ENCODE measurements at regions not wholly inside any gene's neighbourhood (a gene's known extent, or its start where the extent isn't known, plus 50 kb on each side); places are given as distances from the start of the nearest gene placed in this dataset.

DNA sequence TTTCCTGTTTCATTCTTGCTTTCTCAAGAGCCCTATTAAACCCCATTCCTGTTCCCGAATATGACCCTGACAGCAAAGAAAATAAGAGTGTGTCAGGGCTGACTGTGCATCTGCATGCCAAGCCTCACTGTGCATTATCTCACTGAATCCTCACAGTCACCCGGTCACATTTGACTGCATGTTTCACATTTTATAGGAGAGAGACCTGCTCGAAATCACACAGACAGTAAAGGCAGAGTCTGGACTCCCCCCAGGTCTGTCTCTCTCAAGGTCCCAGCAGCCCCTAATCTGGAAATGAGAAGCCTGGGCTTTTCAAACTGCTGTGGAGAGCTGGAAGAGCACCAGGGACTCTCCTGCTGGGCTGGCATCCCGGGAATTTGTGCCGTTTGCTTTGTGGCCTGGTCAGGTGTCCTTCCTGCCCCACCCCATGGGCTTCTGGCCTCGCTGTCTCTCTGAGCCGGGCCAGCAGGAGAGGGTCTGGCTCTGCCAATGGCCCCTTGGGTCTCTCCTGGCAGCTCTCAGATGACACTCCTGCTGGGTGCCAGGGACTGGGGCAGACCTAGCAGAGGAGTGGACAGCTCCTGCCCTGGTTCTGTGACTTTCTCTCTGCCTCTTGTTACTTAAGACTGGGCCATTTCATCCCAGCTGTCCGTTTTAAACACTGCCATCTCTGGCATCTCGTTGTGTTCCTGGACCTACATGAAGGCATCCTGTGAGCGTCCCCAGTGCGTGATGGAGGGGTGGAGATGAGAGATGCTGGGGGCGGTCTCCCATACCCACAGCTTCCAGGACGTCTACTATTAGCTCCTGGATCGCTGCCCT is 173.6 kb downstream of the ARHGAP12 start:
- no peak for DNase-seq (ENCODE audit: low read depth in 3 of 3)

DNA sequence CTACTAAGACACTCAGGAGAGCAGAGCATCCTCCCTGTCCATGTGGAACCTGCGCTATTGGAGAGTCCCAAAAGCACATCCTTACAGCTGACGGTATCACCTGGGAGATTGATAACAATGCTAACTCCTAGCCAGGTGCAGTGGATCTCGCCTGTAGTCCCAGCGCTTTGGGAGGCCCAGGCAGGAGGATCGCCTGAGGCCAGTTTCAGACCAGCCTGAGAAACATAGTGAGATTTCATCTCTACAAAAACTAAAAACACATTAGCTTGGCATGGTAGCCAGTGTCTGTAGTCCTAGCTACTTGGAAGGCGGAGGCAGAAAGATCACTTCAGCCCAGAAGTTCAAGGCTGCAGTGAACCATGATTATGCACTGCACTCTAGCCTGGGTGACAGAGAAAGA is 174.9 kb downstream of the ARHGAP12 start:
- DNase-seq (ENCODE audit: low read depth in 3 of 3) = no peak

DNA sequence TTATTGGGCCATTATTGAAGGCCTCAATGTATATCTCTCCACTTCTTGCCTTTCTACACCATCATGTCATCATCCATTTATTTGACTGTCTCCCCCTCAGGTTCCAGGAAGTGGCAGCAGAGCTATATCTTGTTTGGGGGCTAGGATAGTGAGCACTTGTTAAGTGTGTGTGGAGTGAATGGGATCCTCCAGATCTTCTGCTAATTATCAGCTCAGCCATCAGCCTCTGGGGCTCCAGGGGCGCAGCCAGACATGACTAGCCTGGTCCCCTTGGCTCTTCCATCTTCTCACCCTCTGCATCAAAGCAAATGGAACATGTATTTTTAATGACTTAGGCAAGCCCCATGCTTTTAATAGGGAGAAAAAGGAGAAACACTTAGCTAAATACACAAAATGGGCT is 176.5 kb downstream of the ARHGAP12 start:
- no peak for DNase-seq (ENCODE audit: low read depth in 3 of 3)

DNA sequence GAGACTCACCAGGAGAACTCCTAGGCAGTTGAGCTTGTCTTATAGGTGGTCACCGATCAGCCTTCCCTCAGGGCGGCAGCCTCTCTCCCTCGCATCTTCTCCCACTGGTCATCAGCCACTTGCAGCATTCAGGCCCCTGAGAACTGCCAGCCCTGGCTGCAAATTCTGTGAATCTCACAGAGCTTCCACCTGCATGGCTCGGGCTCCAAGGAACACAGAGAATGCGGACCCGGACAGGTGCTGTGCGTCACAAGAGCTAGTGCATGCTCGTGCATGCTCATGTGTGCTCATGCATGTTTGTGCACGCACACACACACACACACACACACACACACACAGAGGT is 176.9 kb downstream of the ARHGAP12 start:
- DNase-seq (ENCODE audit: low read depth in 3 of 3) = no peak

DNA sequence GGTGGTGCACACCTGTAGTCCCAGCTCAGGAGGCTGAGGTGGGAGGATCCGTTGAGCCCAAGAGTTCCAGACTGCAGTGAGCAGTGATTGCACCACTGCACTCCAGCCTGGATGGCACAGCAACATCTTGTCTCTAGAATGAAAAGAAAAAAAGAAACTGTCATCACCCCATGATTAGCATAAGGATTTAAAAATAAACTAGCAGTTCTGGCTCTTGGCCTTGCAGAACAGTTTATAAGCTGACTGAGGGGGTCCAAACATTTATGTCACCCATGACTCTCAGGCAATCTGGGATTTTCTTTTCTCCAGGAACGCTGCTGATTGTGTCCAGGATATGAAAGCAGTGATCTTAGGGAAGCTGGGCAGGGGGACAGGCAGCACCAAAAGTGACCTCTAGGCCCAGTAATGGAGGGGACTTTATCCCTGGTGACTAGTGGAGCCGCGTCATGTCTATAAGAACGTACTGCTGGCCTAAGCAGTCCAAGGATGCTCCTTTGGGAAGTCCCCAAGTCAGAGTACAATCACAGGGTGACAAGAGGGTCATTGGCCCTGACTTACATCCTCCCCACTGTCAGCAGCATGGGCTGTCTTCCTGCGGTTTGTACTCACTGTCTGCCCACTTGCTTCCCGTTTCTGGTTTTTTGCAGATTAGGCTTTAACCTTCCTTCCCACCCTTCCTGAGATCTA is 177.4 kb downstream of the ARHGAP12 start:
- no peak for DNase-seq (ENCODE audit: low read depth in 3 of 3)

DNA sequence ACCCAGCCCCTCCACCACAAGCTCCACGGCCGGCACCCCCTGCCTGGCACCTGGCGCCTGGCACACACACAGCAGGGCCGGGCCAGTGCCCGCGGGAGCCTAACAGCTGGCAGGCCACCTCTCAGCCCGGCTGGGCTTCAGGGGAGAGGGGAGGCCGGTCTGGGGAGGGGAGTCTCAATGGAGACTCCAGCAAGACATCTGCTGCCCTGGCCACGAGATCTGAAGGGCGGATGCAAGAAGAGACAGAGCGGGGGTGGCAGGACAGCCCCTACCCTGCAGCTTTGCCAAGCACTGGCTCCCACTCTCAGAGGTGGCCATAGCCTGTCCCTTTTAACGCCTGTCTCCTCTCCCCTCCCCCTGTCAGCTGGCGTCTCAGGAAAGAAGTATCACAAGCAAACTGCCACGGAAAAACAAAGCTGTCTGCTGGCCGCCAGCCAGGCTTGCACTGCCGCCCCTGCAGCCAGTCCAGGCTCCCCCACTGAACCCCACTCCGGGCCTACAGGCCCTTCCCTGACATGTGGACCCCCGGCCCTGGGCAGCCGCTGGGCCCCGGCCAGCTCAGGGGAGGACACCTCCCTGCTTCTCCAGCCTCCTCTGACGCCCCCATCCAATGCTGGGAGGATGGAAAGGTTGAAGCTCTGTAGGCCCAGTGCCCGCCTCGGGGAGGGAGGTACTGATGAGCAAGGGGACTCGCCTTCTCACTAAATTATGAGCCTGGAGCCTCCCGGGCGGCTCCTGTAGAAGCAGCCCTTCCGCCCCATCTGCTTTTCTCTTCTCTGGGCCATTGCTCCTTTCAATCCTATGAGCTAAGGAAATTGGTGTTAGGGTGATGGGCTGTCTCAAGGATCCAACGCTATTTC is 178.4 kb downstream of the ARHGAP12 start:
- DNase-seq (ENCODE audit: low read depth in 3 of 3) = no peak

DNA sequence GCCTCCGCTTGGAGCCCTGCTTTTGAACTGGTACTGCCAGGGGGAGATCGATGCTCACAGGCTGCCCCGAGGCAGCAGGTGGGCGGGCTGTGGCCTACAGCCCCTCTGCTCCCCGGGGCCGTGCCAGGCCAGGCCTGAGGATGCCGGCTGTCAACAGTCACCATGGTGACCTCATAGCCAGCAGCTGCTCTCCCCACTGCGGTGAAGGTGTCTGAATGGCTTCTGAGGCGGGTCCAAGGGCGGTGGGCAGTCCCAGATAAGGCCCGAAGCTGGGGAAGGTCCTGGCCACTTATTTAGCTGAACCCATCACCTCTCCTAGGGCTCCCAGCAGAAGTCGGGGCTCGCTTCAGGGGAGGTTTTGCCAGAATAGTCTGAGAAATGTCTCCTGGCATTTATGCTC is 179.3 kb downstream of the ARHGAP12 start:
- DNase-seq (ENCODE audit: low read depth in 3 of 3) = no peak

DNA sequence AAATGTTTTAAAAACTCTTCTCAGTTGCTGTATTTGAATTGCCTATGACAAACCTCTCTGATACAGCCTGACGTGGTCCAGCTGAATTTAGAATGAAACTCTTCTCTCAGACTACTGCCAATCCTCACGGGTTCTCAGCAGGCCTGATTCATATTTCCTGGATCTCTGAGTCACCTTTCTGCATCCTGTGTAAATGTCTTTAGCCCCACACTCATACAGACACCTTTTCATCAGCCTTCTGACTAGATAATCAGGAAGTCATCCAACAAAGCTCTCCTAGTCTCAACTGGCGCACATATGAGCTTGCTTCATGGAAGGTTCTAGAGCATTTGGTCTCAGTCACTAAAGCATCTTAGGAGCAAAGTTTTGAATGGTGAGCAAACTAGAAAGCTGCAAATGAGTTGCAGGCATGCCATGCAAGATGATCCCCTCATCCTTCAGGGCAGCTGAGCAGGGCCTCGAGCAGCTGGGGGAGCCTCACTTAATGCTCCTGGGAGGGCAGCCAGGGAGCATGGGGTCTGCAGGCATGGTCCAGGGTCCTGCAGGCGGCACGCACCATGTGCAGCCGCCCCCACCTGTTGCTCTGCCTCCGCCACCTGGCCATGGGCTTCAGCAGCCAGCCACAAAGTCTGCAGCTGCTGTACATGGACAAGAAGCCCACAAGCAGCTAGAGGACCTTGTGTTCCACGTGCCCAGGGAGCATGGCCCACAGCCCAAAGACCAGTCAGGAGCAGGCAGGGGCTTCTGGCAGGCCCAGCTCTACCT is 182.8 kb downstream of the ARHGAP12 start:
- DNase-seq (ENCODE audit: low read depth in 3 of 3) = peak; percentile 19 to 46 (median 25)

DNA sequence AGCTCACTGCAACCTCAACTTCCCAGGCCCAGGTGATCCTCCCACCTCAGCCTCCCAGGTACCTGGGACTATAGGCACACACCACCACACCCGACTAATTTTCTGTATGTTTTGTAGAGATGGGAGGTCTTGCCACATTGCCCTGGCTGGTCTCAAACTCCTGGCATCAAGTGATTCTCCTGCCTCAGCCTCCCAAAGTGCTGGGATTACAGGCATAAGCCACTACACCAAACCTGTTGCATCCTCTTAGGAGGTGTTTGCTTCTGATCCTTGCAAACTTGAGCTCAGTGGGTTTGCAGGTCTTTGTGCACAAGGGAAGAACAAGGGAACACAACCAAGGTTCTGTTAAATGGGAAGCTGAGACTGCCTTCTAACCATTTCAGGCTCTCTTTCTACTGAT is 184.6 kb downstream of the ARHGAP12 start:
- no peak for DNase-seq (ENCODE audit: low read depth in 3 of 3)

DNA sequence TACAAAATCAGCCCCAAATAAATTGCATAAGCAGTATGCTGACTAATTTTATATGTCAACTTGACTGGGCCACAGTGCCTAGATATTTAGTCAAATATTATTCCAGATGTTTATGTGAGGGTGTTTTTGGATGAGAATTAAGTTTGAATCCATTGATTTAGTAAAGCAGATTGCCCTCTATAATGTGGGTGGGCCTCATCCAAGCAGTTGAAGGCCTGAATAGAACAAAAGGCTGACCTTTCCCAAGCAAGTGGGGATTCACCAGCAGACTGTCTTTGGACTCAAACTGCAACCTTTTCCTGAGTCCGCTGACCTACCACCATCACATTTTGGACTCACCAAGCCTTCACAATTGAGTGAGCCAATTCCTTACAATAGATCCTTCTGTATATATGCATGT is 186.4 kb downstream of the ARHGAP12 start:
- DNase-seq (ENCODE audit: low read depth in 3 of 3) = no peak

DNA sequence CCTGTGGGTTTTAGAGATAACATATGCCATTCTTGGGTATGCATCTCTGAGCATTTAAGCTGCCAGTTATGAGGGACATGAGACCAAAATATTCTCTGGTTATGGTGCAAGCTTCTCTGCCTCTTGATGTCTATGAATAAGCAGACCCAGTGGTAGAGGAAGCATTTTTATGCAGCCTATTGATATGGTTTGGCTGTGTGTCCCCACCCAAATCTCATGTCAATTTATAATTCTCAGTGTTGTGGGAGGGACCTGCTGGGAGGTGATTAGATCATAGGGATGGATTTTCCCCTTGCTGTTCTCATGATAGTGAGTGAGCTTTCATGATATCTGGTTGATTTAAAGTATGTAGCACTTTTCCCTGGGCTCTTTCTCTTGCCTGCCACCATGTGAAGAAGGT is 187.2 kb downstream of the ARHGAP12 start:
- DNase-seq (ENCODE audit: low read depth in 3 of 3) = no peak

DNA sequence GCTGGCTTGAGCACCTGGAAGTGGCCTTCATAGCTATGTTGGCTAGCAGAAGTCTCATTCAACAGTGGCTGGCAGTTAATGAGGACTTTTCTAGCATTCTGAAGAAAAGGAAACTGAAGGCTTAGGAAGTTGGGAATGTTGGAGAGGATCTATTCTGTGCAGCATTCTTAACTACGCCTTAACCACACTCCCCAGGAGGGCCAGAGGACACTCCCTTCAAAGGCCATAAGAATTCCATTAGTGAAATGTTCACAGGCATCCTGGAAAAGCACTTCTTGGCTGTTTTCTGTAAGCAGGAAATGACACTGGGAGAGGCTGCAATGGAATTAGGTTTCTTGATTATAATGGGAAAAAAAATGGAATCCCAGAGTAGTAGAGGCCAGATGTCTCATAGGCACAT is 188.9 kb downstream of the ARHGAP12 start:
- DNase-seq (ENCODE audit: low read depth in 3 of 3) = no peak

DNA sequence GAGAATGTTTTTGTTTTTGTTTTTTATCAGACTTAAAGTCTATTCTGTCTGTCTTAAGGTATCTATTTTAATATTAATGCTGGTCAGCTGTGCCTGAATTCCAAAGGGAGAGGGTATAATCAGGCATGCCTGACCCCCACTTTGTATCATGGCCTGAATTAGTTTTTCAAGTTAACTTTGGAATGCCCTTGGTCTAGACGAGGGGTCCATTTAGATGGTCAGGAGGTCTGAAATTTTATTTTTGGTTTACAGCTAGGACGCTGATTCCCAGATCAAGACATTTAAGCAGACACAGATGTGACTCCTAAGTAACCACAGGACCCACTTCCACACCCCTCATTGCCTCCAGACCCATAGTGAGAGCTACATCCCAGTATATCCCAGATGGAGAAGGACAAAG is 189.5 kb downstream of the ARHGAP12 start:
- DNase-seq (ENCODE audit: low read depth in 3 of 3) = no peak

DNA sequence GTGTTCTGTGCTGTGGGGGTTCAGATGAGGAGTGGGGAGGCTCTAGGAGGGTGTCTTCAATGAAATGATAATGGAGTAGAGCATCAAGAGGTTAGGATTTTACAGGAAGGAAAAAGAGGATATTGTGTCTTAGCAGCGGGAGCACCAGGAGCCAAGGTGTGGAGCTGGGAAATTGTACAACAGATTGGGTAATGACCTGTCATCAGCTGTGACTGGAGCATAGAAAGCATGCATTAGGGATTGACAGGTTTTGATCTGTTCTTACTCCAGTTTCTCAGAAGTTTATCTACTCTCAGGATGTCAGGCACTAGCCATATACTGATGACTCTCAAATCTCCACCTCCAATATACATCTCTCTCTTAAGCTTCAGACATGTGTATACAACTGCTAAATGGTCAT is 196.9 kb downstream of the ARHGAP12 start:
- no peak for DNase-seq (ENCODE audit: low read depth in 3 of 3)

DNA sequence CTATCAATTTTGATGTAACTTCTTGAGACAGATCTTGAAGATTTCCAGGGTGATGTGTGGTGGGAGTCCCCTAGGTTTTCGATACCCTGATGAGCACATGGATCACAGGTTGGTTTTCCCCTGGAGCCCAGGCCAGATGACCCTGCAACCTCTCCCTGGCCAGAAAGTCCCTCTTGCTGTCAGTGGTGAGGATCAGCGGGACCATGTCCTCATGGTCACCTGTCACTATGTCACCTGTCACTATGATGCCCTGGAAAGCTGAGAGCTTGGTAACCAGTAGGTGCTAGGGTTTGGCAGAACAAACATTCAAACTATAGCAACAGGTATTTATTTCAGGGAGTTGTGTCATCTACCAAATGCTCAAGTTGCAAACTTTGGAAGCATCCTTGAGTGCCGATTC is 197.9 kb downstream of the ARHGAP12 start:
- DNase-seq (ENCODE audit: low read depth in 3 of 3) = no peak

DNA sequence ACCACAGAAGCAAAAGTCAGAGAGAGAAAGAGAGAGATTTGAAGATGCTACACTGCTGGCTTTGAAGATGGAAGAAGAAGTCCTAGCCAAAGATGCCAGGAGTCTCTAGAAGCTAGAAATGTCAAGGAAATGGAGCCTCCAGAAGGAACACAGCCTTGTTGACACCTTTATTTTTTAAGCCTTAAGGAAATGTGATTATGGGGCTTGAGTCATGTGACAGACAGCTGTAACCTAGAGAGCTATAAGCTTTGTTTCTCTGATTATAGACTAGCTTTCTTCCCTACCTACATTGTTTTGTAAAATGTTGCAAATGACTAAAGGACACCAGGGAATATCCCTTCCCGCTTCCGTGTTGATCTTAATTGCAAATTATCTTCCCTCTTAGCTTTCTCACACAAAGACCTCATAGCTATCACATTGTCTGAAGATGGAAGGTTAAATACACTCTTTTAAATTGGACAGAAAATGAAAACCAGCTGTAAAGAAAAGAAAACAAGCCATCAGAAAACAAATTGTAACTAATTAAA is 199.9 kb downstream of the ARHGAP12 start:
- DNase-seq (ENCODE audit: low read depth in 3 of 3) = no peak

DNA sequence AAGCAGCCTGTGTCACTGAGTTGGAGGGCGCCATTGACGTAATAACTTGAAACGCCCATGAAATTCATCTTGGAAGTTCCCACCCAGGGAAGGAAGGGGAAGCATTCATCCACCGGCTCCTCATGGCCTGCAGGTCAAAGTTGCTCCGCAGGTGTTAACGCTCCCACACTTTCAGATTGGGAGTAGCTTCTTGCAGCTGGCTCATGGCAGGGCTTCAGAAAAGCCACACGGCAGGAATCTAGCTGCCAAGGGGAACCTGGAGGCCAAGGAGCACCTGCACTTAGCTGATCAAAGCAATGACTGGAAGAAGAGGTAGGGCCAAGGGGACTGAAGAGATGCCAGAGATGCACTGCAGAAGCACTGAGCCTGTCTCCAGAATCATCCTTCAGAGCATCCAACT is 203.2 kb downstream of the ARHGAP12 start:
- no peak for DNase-seq (ENCODE audit: low read depth in 3 of 3)

DNA sequence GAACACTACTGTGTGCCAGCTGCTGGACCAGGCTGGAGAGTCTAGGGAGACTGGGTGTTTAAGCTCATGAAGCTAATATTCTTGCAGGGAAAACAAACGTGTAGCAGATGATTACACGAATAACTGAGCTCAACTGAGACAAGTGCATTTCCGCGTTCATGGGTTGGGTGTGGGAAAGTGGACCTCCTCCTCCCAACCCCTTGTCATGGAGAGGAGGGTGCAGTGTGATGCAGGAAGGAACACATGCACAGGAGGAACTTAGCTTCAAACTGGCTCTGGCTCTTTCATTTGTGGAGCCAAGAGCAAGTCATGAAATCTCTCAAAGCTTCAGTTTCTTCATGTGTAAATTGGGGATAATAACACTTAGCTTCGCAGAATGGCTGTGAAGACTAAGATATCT is 204.3 kb downstream of the ARHGAP12 start:
- DNase-seq (ENCODE audit: low read depth in 3 of 3) = no peak

DNA sequence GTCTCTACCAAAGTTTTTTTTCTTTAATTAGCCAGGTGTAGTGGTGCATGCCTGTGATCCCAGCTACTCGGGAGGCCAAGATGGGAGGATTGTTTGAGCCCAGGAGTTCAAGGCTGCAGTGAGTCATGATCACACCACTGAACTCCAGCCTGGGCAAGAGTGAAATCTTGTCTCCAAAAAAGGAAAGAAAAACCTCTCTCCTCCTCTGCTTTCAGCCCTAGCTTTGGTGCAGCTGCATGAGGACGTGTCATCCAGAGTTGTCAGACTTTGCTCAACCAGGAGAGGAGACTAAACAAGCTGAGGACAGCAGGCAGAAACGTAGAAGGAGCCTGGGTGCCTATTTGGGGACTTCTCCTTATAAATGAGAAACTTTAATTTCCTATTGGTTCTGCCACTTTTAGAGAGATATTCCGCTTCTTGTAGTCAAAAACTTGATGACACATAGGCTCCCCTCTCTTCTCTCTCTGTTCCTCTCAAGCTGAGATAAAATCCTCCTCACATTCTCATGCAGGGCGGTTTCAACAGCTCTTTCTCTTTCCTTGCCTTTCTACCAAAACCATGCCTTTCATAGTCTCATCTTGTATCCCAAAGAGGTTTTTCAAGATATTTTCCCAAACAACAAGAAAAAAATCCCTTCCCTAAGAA is 205.4 kb downstream of the ARHGAP12 start:
- no peak for DNase-seq (ENCODE audit: low read depth in 3 of 3)

DNA sequence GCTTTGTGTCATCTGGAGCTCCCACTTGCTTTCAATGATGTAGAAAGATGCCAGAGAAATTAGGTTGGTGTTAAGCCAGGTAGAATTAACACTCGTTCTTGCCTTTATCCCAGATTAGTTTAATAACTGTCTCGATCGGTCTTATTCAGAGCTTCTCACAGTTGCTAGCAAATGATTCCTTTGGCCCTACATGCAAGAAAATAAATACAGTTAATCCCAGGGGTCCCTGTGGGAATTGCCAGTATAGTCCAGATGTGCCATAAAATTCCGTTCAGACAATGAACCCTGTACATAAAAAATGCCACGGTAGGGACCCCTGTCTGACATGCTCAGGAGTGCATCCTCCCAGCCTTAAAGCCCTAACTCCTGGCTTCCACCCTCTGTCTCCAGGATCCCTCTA is 207.5 kb downstream of the ARHGAP12 start:
- DNase-seq (ENCODE audit: low read depth in 3 of 3) = no peak

DNA sequence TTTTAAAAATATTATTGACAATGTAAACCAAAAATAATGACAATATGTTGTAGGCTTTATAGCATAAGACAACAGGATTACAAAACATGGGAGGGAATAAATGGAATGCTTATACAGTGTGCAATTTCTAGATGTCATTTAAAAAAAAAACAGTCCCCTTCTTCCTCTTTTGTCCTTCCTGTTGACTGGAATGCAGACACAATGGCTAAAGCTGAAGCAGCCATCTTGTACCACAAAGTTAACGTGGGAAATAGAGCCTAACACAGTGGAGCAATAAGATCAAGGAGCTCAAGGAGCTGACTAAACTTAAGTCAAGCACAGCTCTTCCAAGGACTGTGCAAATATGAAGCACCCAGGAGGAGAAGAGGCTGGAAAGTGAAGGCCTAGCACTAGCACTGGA is 208.1 kb downstream of the ARHGAP12 start:
- no peak for DNase-seq (ENCODE audit: low read depth in 3 of 3)
